ENCODE measurements at regions not wholly inside any gene's neighbourhood (a gene's known extent, or its start where the extent isn't known, plus 50 kb on each side); places are given as distances from the start of the nearest gene placed in this dataset.

DNA sequence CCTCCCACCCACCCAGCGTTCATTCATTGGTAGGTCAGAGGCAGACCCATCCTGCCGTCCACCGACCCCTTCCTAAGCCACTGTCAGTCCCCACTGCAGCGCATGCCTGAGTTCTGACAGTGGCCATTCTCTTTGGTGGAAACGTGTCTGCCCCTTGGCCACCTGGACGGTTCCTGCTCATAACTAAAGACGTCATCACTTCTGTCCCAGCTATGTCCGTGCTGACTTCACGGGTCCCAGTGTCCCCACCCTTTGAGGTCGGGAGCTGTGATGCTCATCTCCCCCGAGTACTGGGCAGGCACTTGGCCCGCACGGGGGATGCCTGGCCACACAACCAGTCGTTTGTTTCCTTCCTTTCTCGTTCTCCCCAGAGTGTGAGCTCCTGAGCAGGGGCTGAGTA is 267.1 kb downstream of the C16orf95 start:
- Histone ChIP-seq H2AFZ (ENCODE audit: control insufficient read depth, low read depth, low read length) (no peak overlapping the region), H3K4me2 (ENCODE audit: control insufficient read depth, insufficient read depth) (no peak overlapping the region), H3K36me3 (ENCODE audit: control insufficient read depth in 2 of 2, insufficient read depth in 2 of 2, low read length in 1 of 2) (no peaks in the 10 kb centered on the region), H3K9me3 (replicated peaks; ENCODE audit: control insufficient read depth, insufficient read depth, low read length) (no peaks in the 10 kb centered on the region), H3K4me3 (no peak overlapping the region), H3K27ac (ENCODE audit: control insufficient read depth, insufficient read depth) (no peak overlapping the region), H3K79me2 (ENCODE audit: control insufficient read depth, insufficient read depth, low read length) (no peaks in the 10 kb centered on the region), H3K27me3 (replicated peaks in 1 of 2; ENCODE audit: control insufficient read depth in 2 of 2, insufficient read depth in 2 of 2, low read length in 1 of 2) (no peaks in the 10 kb centered on the region), H4K20me1 (ENCODE audit: control insufficient read depth, insufficient read depth) (no peaks in the 10 kb centered on the region), H3K9ac (ENCODE audit: control insufficient read depth, insufficient read depth, low read length) (no peak overlapping the region), H3K4me1 (ENCODE audit: control insufficient read depth, insufficient read depth, low read length) (no peaks in the 10 kb centered on the region)
- intact Hi-C loops (cut with micrococcal nuclease; ENCODE audit: unreplicated experiment) (no loop called here), in situ Hi-C loops (cut with MboI) (no loop called here)
- TF ChIP-seq SREBF2 (IDR thresholded peaks at IDR 0.05; ENCODE audit: low read length) (no peak), TCF12 (IDR thresholded peaks at IDR 0.05; ENCODE audit: low read depth, low read length) (no peak), LARP7 (IDR thresholded peaks at IDR 0.05) (no peak), TAF1 (IDR thresholded peaks at IDR 0.05; ENCODE audit: borderline replicate concordance, low read depth, low read length) (no peak), POLR2AphosphoS5 (IDR thresholded peaks at IDR 0.05; ENCODE audit: low read length) (no peak)
- no peak for FAIRE-seq
- ChIA-PET SMC1A (ENCODE audit: uncharacterized antibody, unreplicated experiment) (no interaction called here), RAD21 (ENCODE audit: unreplicated experiment) (no interaction called here), CTCF (no interaction called here), POLR2A (no interaction called here)
- no TSS peak for BruUV-seq (replicated peaks)
- WGBS (ENCODE audit: insufficient coverage, insufficient replicate concordance, low lambda C conversion rate, missing lambda C conversion rate): 34% methylated on average over 15 of the region's 15 CpGs
- no peak for DNase-seq (ENCODE audit: low read depth, low spot score)
- no peak for ATAC-seq

DNA sequence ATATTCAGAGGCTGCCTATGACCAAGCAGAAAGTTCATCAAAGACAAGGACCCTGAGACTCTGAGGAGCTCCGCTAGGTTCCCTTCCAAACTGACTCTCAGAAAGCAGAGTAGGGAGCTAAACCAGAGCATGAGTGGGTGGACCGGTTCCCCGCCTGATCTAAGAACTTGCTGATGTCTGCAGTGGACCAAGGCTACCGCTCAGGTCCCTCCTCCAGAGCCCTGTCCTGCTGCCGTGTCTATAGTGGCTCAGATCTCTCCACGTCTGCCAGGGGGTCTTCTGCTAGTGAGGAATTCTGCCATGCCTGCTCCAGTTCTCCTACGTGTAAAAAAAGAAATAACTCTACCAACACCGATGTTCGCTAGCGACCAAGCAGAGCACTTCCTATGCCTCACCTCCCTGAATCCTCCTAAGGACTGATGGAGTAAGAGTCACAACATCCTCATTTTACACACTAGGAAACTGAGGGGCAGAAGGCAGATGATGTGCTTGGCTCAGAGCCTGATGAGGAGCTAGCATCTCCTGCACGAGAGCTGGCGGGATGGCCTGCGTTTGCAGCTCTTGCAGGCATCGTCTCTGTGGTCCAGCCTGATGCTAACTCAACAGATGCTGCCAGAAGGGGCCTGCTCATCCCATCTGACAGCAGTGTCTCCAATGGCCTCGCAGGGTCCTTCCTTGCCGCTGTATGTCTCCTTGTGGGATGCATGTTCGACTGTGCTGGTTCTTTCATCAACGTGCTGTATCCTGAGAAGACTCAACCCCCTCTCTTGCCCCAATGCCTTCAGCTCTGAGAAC is 265.5 kb downstream of the C16orf95 start:
- no peak for TF ChIP-seq MYC (IDR thresholded peaks at IDR 0.05; ENCODE audit: insufficient read depth, insufficient read length, insufficient replicate concordance, low read length, severe bottlenecking)
- TF ChIP-seq NR2C2 (IDR thresholded peaks at IDR 0.05; ENCODE audit: borderline replicate concordance, control insufficient read depth, insufficient read length, low read depth): no peak
- Histone ChIP-seq H2AFZ (ENCODE audit: control insufficient read depth, low read depth, low read length) (no peak overlapping the region), H3K9me3 (replicated peaks; ENCODE audit: control insufficient read depth, insufficient read depth, low read length) (no peaks in the 10 kb centered on the region), H3K27ac (ENCODE audit: control insufficient read depth, insufficient read depth) (no peak overlapping the region), H3K4me2 (ENCODE audit: control insufficient read depth, insufficient read depth) (no peak overlapping the region), H3K4me3 (no peak overlapping the region), H3K79me2 (ENCODE audit: control insufficient read depth, insufficient read depth, low read length) (no peaks in the 10 kb centered on the region), H3K36me3 (ENCODE audit: control insufficient read depth in 2 of 2, insufficient read depth in 2 of 2, low read length in 1 of 2) (no peaks in the 10 kb centered on the region), H4K20me1 (ENCODE audit: control insufficient read depth, insufficient read depth) (no peaks in the 10 kb centered on the region), H3K9ac (ENCODE audit: control insufficient read depth, insufficient read depth, low read length) (no peak overlapping the region), H3K27me3 (replicated peaks in 1 of 2; ENCODE audit: control insufficient read depth in 2 of 2, insufficient read depth in 2 of 2, low read length in 1 of 2) (no peaks in the 10 kb centered on the region), H3K4me1 (ENCODE audit: control insufficient read depth, insufficient read depth, low read length) (no peaks in the 10 kb centered on the region)
- no peak for DNase-seq (ENCODE audit: low read depth, low spot score)
- intact Hi-C loops (cut with micrococcal nuclease; ENCODE audit: unreplicated experiment): no loop called here
- in situ Hi-C loops (cut with MboI): no loop called here
- RAD21 ChIA-PET (ENCODE audit: unreplicated experiment): no interaction called here
- no TSS peak for BruUV-seq (replicated peaks)
- CTCF ChIA-PET: interaction anchor here (1.1 to 2.7 kb wide), 2 partner anchors 11 to 487 kb away, joined by 6 to 12 read pairs; no protein-coding TSS in a partner anchor
- POLR2A ChIA-PET: no interaction called here
- SMC1A ChIA-PET (ENCODE audit: uncharacterized antibody, unreplicated experiment): no interaction called here
- WGBS (ENCODE audit: insufficient coverage, insufficient replicate concordance, low lambda C conversion rate, missing lambda C conversion rate): 54% methylated on average over 18 of the region's 18 CpGs
- no peak for ATAC-seq
- no peak for FAIRE-seq
